Chondrocyte (in vitro differentiated cells): ENCODE measurements at regions not wholly inside any gene's neighbourhood (a gene's known extent, or its start where the extent isn't known, plus 50 kb on each side); places are given as distances from the start of the nearest gene placed in this dataset.

Experiments
- DNase-seq: peaks from one replicate; pipeline ENCODE4 v3.0.0; 2021; ENCODE audit warnings: mixed read lengths, low spot score
- H3K27ac Mint-ChIP-seq: one replicate; pipeline ENCODE4 v1.8.0; 2021; ENCODE audit warnings: mild to moderate bottlenecking, moderate library complexity, mixed read lengths; ENCODE audit not compliant: unreplicated experiment
- H3K27me3 Mint-ChIP-seq: 2 replicates; pipeline ENCODE4 v1.8.0; 2021; ENCODE audit warnings: low read depth, mixed read lengths
- H3K36me3 Mint-ChIP-seq: 2 replicates; pipeline ENCODE4 v1.8.0; 2021; ENCODE audit warnings: low read depth, mixed read lengths
- H3K4me1 Mint-ChIP-seq: 2 replicates; pipeline ENCODE4 v1.8.0; 2021; ENCODE audit warnings: low read depth, mild to moderate bottlenecking, mixed read lengths
- H3K4me3 Mint-ChIP-seq: one replicate; pipeline ENCODE4 v1.8.0; 2021; ENCODE audit warnings: mild to moderate bottlenecking, moderate library complexity, mixed read lengths; ENCODE audit not compliant: unreplicated experiment
- H3K9me3 Mint-ChIP-seq: 2 replicates; pipeline ENCODE4 v1.8.0; 2021; ENCODE audit warnings: low read depth, mixed read lengths
- TF ChIP-seq, protein P1 (sequence below): fragments of 200-600 bp; sonication (generic); IDR thresholded peaks from 2 replicates; pipeline ENCODE4 v1.5.0; 2021; ENCODE audit warnings: antibody characterized with exemption, mild to moderate bottlenecking, moderate library complexity

GRCh38 chr18:3397031-3397750 lies 52.8 kb upstream of the TGIF1 start:
- no peaks in the 10 kb centered on the region for H3K27me3 Mint-ChIP-seq
- peaks cover 10% of the 10 kb centered on the region for H3K9me3 Mint-ChIP-seq
- H3K4me1 Mint-ChIP-seq: no peaks in the 10 kb centered on the region
- H3K27ac Mint-ChIP-seq: no peak overlapping the region
- no peak overlapping the region for H3K4me3 Mint-ChIP-seq
- DNase-seq: no peak
- TF ChIP-seq, protein P1, sequence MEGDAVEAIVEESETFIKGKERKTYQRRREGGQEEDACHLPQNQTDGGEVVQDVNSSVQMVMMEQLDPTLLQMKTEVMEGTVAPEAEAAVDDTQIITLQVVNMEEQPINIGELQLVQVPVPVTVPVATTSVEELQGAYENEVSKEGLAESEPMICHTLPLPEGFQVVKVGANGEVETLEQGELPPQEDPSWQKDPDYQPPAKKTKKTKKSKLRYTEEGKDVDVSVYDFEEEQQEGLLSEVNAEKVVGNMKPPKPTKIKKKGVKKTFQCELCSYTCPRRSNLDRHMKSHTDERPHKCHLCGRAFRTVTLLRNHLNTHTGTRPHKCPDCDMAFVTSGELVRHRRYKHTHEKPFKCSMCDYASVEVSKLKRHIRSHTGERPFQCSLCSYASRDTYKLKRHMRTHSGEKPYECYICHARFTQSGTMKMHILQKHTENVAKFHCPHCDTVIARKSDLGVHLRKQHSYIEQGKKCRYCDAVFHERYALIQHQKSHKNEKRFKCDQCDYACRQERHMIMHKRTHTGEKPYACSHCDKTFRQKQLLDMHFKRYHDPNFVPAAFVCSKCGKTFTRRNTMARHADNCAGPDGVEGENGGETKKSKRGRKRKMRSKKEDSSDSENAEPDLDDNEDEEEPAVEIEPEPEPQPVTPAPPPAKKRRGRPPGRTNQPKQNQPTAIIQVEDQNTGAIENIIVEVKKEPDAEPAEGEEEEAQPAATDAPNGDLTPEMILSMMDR: no peak
- no peaks in the 10 kb centered on the region for H3K36me3 Mint-ChIP-seq

DNA sequence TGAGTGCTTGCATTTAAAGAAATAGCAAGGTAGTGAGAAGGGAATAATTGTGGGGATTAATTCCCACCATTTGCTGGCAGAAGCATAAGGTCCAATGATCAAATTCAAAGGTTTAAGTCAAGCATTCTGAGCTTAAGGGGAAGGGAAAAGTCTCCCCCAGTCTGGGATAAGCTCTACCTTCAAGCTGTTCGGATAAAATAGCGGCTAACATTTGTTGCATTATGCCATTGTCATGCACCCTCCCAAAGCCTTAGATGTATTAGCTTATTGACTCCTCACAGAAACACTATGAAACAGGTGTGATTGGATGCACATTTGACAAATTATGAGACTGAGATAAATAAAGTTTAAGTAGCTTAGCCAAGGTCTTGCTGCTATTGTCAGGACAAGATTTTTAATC lies 52.2 kb upstream of the TGIF1 start:
- DNase-seq: no peak
- Mint-ChIP-seq H3K4me3 (no peak overlapping the region), H3K27me3 (no peaks in the 10 kb centered on the region), H3K27ac (no peak overlapping the region), H3K4me1 (no peaks in the 10 kb centered on the region), H3K36me3 (no peaks in the 10 kb centered on the region), H3K9me3 (peaks cover 10% of the 10 kb centered on the region)
- TF ChIP-seq, protein P1: no peak
